ENCODE measurements at regions not wholly inside any gene's neighbourhood (a gene's known extent, or its start where the extent isn't known, plus 50 kb on each side); places are given as distances from the start of the nearest gene placed in this dataset.
"Not testable (repeated sequence)": the region's sequence is repeated elsewhere in the genome, so short reads cannot be mapped to it uniquely, and the experiment has no call there.

- DNase-seq (ENCODE audit: low spot score) = no peak
Measured at GRCh38 chr6:164377348-164377918, 932.0 kb downstream of the C6orf118 start.

DNA sequence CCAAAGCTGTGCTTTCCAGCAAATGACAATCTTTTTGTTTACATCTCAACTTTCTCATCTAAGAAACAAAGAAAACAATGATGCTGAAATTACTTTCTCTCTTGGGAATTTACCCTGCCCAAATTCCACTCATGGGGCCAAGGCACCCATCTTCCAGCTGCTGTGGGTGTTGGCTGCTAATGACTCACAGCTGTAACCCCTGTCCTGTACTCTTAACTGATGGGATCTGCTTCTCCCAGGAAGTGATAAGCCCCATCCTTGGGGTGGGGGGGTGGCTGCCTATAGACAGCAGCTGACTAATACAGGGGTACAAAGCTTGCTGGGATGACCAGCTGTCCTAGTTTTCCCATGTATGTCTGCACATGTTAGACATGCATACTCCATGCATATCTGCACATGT lies 938.6 kb downstream of the C6orf118 start:
- no peak for DNase-seq (ENCODE audit: low spot score)

- no peak for DNase-seq (ENCODE audit: low spot score)
Measured at GRCh38 chr6:164359441-164359840, 944.9 kb downstream of the QKI start.

DNA sequence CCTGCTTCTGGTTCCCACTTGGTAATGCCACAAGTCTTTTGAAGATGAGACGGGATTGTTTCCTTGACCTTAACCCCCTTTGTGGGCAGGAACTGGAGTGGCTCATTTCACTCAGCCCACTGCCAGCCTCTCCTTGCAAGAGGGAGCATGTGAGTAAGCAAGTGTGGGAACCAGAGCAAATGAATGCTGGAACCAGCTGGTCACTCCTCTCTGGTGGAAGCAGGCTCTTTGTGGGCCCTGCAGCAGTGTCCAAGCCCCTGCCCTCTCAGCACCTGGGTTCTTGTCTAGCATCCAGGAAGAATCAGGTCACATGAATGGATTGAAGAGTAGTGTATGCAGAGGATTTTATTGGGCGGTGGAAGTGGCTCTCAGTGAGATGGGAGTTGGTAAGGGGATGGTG lies 944.5 kb downstream of the QKI start:
- no peak for DNase-seq (ENCODE audit: low spot score)

- DNase-seq (ENCODE audit: low spot score) = no peak
Measured at GRCh38 chr6:164356814-164357213, 942.3 kb downstream of the QKI start.

GRCh38 chr6:164347455-164347854 lies 932.9 kb downstream of the QKI start:
- DNase-seq (ENCODE audit: low spot score) = no peak

DNA sequence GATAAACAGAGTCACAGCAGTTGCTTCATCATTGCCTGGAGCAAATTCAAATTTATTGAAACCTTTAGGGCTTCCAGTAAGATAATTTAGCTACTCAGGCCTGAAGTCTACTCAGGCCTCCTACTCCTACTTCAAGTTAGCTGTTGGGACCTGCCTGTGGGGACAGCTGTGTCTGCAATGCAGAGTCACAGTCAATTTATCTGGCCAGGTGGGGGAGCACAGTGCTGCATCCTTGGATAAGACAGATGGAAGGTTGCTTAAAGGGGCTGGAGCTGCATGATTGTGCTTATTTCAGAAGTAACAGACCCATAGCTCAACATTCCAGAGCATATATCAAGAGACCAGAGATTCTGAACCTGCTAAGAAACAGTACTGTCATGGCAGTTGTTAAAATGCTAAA lies 932.1 kb downstream of the QKI start:
- no peak for DNase-seq (ENCODE audit: low spot score)

GRCh38 chr6:164345806-164346496 lies 931.4 kb downstream of the QKI start:
- DNase-seq (ENCODE audit: low spot score) = no peak

DNA sequence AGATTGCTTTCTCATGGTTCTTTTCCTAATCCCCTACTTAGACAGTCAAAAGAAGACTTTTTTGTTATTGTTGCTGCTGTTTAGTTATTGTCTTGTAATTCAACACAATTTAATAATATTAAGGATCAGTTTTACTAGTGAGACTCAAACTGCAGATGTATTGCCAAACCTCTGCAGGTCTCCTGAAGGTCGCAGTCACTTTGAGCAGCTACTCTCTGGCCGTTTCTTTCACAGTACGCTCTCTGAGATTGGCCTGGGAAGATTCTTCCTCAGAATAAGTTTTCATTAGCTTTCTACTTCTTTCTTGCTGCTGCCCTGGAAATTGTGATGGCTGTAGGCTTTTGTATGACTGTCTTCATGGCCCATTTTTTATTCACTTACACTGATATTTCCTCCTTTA lies 930.8 kb downstream of the QKI start:
- DNase-seq (ENCODE audit: low spot score) = no peak

- no peak for DNase-seq (ENCODE audit: low spot score)
Measured at GRCh38 chr6:164344801-164345291, 930.3 kb downstream of the QKI start.

- not testable (repeated sequence) for DNase-seq (ENCODE audit: low spot score)
Measured at GRCh38 chr6:164339442-164339841, 924.9 kb downstream of the QKI start.

- no peak for DNase-seq (ENCODE audit: low spot score)
Measured at GRCh38 chr6:164337925-164338397, 923.4 kb downstream of the QKI start.

DNA sequence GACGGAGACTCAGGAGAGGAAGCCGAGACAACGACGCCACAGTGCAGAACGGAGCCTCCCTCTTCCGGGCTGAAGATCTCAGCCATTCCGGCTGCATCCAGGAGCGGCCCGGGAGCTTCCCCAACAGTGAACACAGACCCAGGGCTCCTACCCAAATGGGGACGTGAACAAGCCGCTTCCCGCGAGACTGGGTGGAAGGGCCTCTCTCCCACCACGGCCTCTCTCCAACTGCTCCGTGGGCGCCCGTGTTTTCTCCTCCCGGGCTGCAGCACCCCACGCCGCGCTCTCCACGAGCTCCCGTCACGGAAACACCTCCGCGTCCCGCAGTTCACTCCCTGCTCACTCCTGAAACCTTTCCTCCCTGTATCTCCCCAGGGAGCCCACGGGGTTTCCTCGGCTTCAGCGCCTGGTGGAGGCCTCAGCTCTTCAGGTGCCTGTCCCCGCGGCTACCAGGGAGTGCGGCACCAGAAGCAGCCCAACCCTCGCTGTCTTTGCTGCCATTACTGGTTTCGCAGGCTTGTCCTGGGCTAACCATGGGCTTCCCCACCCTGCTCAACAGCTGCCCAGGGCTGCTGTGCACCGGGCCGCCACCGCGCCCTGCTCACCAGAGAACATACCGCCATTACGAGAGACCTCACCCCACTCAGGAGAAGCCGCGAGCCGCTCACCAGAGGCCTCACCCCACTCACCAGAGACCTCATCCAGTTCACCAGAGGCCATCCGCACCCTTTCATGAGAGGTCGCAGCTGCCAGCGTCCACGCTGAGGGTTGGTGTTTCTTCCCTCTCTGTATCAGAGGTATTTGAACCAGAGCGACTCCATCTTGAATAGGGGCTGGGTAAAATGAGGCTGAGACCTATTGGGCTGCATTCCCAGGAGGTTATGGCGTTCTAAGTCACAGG lies 922.8 kb downstream of the QKI start:
- no peak for DNase-seq (ENCODE audit: low spot score)

DNA sequence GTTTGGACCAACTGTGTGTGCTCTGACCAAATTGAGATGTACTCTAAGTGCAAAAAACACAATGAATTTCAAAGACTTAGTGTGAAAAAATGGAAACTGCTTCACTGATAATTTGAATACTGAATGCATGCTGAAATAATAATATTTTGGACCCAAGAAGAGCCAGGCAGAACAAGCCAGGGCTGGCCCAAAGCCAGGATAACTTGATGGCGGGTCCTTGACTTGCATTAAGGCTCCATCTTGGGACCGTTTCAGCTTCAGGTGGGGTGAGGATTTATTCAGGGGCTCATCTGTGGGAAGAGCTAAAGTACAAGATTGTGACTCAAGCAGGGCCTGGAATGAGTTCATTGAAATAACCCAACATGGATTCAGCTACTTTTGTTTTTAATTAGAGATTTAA lies 921.9 kb downstream of the QKI start:
- DNase-seq (ENCODE audit: low spot score) = no peak

DNA sequence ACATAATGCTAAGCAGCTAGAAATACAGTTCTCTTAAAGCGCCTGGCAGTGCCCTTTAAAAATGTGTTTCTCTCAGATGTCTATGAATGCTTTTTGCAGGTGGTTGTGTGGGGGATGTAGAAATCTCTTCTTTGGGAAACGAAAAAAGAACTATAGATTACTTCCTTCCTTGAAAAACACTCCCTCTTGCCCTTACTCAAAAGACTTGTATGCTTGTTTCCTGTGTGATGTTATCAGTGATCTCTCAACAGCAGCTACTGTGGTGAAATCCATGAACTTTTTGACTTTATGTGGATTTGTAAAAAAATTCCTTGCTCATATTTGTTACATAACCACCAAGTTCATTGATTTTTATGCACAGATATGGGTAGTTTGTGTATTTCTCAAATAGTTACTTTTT lies 916.5 kb downstream of the QKI start:
- DNase-seq (ENCODE audit: low spot score) = no peak

- no peak for DNase-seq (ENCODE audit: low spot score)
Measured at GRCh38 chr6:164325168-164325567, 910.6 kb downstream of the QKI start.

DNA sequence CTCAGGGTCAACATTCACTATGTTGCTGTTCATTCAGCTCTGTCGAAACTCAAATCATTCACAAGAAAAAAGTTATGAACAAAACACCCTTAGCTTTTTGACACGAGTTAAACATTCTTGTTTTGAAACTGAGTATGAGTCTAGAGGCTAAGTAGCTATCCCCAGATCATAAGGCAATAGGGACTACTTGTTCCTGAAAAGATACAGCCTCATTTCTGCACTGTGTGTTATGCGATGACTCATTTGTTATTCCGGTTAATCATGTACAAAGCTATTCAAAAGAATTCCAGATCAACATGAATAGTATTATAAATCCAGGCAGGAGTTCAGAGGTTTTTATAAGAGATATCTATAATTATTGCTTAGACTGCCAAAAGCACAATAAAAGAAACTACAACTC lies 908.0 kb downstream of the QKI start:
- DNase-seq (ENCODE audit: low spot score) = peak; percentile 77

DNA sequence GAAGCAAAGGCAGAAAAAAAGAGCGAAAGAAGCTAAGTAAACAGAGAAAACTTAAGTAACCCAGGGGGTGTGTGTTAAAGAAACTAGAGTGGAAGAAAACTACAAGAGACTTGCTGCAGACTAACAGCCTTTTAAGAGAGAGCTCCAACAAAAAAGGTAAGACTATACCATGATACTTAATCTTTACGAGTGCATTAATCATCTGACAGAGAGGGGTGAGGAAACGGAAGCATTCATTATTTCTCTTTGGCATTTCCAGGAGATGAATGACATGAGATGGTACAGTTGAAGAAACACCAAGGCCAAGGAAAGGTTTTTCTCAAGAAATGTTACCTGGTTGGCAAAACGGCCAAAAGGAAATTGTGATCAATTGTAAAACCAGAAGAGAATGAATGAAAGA lies 906.8 kb downstream of the QKI start:
- no peak for DNase-seq (ENCODE audit: low spot score)

DNA sequence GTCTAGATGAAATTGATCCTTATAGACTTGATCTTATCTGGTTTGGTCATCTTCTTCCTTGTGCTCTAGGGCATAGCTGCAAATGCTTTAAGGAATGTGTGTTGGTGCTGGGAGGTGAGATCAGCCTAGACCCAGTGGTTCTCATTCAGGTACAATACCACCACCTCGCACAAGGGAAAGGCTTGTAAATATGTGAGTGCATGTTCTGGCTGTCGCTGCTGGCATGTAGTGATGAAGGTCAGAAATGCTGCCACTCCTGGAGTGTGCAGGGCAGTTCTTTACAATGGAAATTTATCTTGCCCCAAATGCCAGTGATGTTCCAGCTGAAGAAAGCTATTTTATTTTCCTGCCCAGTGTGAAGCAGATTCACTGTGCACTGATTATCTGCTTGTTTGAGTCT lies 900.9 kb downstream of the QKI start:
- no peak for DNase-seq (ENCODE audit: low spot score)

GRCh38 chr6:164308339-164308738 lies 893.8 kb downstream of the QKI start:
- no peak for DNase-seq (ENCODE audit: low spot score)

- DNase-seq (ENCODE audit: low spot score) = no peak
Measured at GRCh38 chr6:164303102-164303964, 888.8 kb downstream of the QKI start.

GRCh38 chr6:164296411-164296810 lies 881.9 kb downstream of the QKI start:
- no peak for DNase-seq (ENCODE audit: low spot score)
